GM23338 (cell line): ENCODE measurements at regions not wholly inside any gene's neighbourhood (a gene's known extent, or its start where the extent isn't known, plus 50 kb on each side); places are given as distances from the start of the nearest gene placed in this dataset.

Experiments used
- ATAC-seq: fragments of 200-7000 bp; cut with Tn5 transposase; 3 replicates; pipeline ENCODE4 v1.9.1; 2020
- DNase-seq: peaks from one replicate; pipeline ENCODE4 v3.0.0-alpha.2; 2015; ENCODE audit warnings: low spot score
- H2AFZ ChIP-seq: fragments of 200-600 bp; sonication (generic); 2 replicates; pipeline ENCODE4 v1.8.0; 2016; ENCODE audit warnings: antibody characterized with exemption, mild to moderate bottlenecking, moderate library complexity
- H3F3A ChIP-seq: fragments of 200-600 bp; sonication (generic); replicated peaks from 2 replicates; pipeline ENCODE4 v1.8.0; 2017; ENCODE audit warnings: antibody characterized with exemption, mixed run types, low read depth
- H3K27ac ChIP-seq: fragments of 200-600 bp; sonication (generic); 2 replicates; pipeline ENCODE4 v1.6.1; 2016; ENCODE audit warnings: low read depth
- H3K27me3 ChIP-seq: fragments of 200-600 bp; sonication (generic); 2 replicates; pipeline ENCODE4 v1.8.0; 2016; ENCODE audit warnings: mild to moderate bottlenecking, mixed run types, moderate library complexity; ENCODE audit not compliant: insufficient read depth
- H3K36me3 ChIP-seq: fragments of 200-600 bp; sonication (generic); 2 replicates; pipeline ENCODE4 v1.8.0; 2016; ENCODE audit warnings: mild to moderate bottlenecking; ENCODE audit not compliant: insufficient read depth
- H3K4me1 ChIP-seq: fragments of 200-600 bp; sonication (generic); 2 replicates; pipeline ENCODE4 v1.8.0; 2016; ENCODE audit warnings: mild to moderate bottlenecking, moderate library complexity; ENCODE audit not compliant: insufficient read depth
- H3K4me2 ChIP-seq: fragments of 200-600 bp; sonication (generic); 2 replicates; pipeline ENCODE4 v1.7.1; 2017; ENCODE audit warnings: mixed run types
- H3K4me3 ChIP-seq: fragments of 200-600 bp; sonication (generic); 2 replicates; pipeline ENCODE4 v1.6.1; 2016; ENCODE audit warnings: mixed run types
- H3K79me2 ChIP-seq: fragments of 200-600 bp; sonication (generic); replicated peaks from 2 replicates; pipeline ENCODE4 v1.8.0; 2017; ENCODE audit warnings: mild to moderate bottlenecking; ENCODE audit not compliant: insufficient read depth
- H3K9me2 ChIP-seq: fragments of 200-600 bp; sonication (generic); 2 replicates; pipeline ENCODE4 v1.8.0; 2017; ENCODE audit not compliant: insufficient read depth
- H4K20me1 ChIP-seq: fragments of 200-600 bp; sonication (generic); replicated peaks from 2 replicates; pipeline ENCODE4 v1.8.0; 2017; ENCODE audit warnings: mild to moderate bottlenecking; ENCODE audit not compliant: insufficient read depth
- H3K27ac Mint-ChIP-seq: 2 replicates; pipeline ENCODE4 v1.8.0; 2020; ENCODE audit warnings: inconsistent platforms, mild to moderate bottlenecking, moderate library complexity, mixed read lengths
- H3K27me3 Mint-ChIP-seq: 3 replicates; pipeline ENCODE4 v1.8.0; 2022; ENCODE audit warnings: low read depth, mild to moderate bottlenecking, moderate library complexity, mixed read lengths, inconsistent platforms; ENCODE audit not compliant: insufficient read depth, poor library complexity
- H3K36me3 Mint-ChIP-seq: 3 replicates; pipeline ENCODE4 v1.8.0; 2021; ENCODE audit warnings: low read depth, mild to moderate bottlenecking, inconsistent platforms, moderate library complexity, mixed read lengths
- H3K4me1 Mint-ChIP-seq: 3 replicates; pipeline ENCODE4 v1.8.0; 2020; ENCODE audit warnings: mild to moderate bottlenecking, inconsistent platforms, mixed read lengths
- H3K4me3 Mint-ChIP-seq: 3 replicates; pipeline ENCODE4 v1.8.0; 2021; ENCODE audit warnings: moderate library complexity, mild to moderate bottlenecking, inconsistent platforms, mixed read lengths
- H3K9me3 Mint-ChIP-seq: 3 replicates; pipeline ENCODE4 v1.8.0; 2020; ENCODE audit warnings: moderate library complexity, mild to moderate bottlenecking, inconsistent platforms, mixed read lengths
- CREB1 ChIP-seq: fragments of 250-450 bp; sonication (Bioruptor Pico); IDR thresholded peaks from 2 replicates; pipeline ENCODE4 v1.5.0; 2020; ENCODE audit warnings: low read depth, mild to moderate bottlenecking, moderate library complexity
- CTCF ChIP-seq, 2 experiments: fragments of 200-600 bp in 1 of 2; sonication (generic) in 1 of 2; conservative IDR thresholded peaks; 2 replicates each; pipeline versions ENCODE4 v1.5.1 to v1.6.1; 2016 to 2017; ENCODE audit warnings: antibody characterized with exemption in 2 of 2, low read depth in 2 of 2, mild to moderate bottlenecking in 2 of 2, moderate library complexity in 1 of 2
- ETS1 ChIP-seq: IDR thresholded peaks from 2 replicates; pipeline ENCODE4 v1.6.1; 2016; ENCODE audit warnings: antibody characterized with exemption
- EZH2 ChIP-seq: fragments of 200-600 bp; sonication (generic); IDR thresholded peaks from one replicate; pipeline ENCODE4 v1.8.0; 2017; ENCODE audit warnings: antibody characterized with exemption, mild to moderate bottlenecking, low read depth; ENCODE audit not compliant: unreplicated experiment
- EZH2phosphoT487 ChIP-seq: fragments of 200-600 bp; sonication (generic); IDR thresholded peaks from one replicate; pipeline ENCODE4 v1.8.1; 2018; ENCODE audit warnings: antibody characterized with exemption; ENCODE audit not compliant: unreplicated experiment
- JUNB ChIP-seq: IDR thresholded peaks from one replicate; pipeline ENCODE4 v1.6.1; 2016; ENCODE audit warnings: antibody characterized with exemption; ENCODE audit not compliant: unreplicated experiment
- NANOG ChIP-seq: IDR thresholded peaks from 2 replicates; pipeline ENCODE4 v1.6.1; 2016; ENCODE audit warnings: antibody characterized with exemption, borderline replicate concordance
- POLR2AphosphoS5 ChIP-seq: IDR thresholded peaks from 2 replicates; pipeline ENCODE4 v1.6.1; 2016; ENCODE audit warnings: antibody characterized with exemption, low read depth
- REST ChIP-seq: IDR thresholded peaks from one replicate; pipeline ENCODE4 v1.6.1; 2018; ENCODE audit warnings: antibody characterized with exemption; ENCODE audit not compliant: unreplicated experiment
- STAT1 ChIP-seq: IDR thresholded peaks from one replicate; pipeline ENCODE4 v1.6.1; 2016; ENCODE audit warnings: antibody characterized with exemption; ENCODE audit not compliant: unreplicated experiment
- ZNF114 ChIP-seq: fragments of 250-450 bp; sonication (Bioruptor Pico); IDR thresholded peaks from 2 replicates; pipeline ENCODE4 v1.5.0; 2020; ENCODE audit warnings: mild to moderate bottlenecking, moderate library complexity
- ZNF331 ChIP-seq: fragments of 250-450 bp; sonication (Bioruptor Pico); IDR thresholded peaks from 2 replicates; pipeline ENCODE4 v1.5.0; 2020; ENCODE audit warnings: low read depth, mild to moderate bottlenecking, moderate library complexity
- ZNF462 ChIP-seq: fragments of 250-450 bp; sonication (Bioruptor Pico); IDR thresholded peaks from 2 replicates; pipeline ENCODE4 v1.5.0; 2020; ENCODE audit warnings: mild to moderate bottlenecking, moderate library complexity

GRCh38 chr14:76306131-76306530 lies 69.8 kb upstream of the ESRRB start:
- Histone ChIP-seq H2AFZ (no peak overlapping the region), H3K4me1 (peaks cover 16% of the 10 kb centered on the region), H3K27ac (no peak overlapping the region), H3K4me2 (no peak overlapping the region), H3K4me3 (no peak overlapping the region), H3K36me3 (no peaks in the 10 kb centered on the region), H4K20me1 (no peaks in the 10 kb centered on the region), H3F3A (0 out of 2 replicates have a peak, but pooled peaks cover 3% of the 10 kb centered on the region), H3K79me2 (no peaks in the 10 kb centered on the region), H3K27me3 (peaks cover 26% of the 10 kb centered on the region), H3K9me2 (no peaks in the 10 kb centered on the region)
- TF ChIP-seq CTCF (conservative IDR thresholded peaks at IDR 0.05; ENCODE audit: low read depth in 2 of 2) = no peak
- no peak for TF ChIP-seq ZNF114 (CRISPR knock-in tag)
- TF ChIP-seq ZNF331 (CRISPR knock-in tag) = no peak
- TF ChIP-seq EZH2 = no peak
- TF ChIP-seq CREB1 = no peak
- no peak for TF ChIP-seq NANOG
- TF ChIP-seq EZH2phosphoT487 = no peak
- no peak for TF ChIP-seq JUNB
- TF ChIP-seq REST = no peak
- TF ChIP-seq ZNF462 = no peak
- TF ChIP-seq STAT1 = no peak
- TF ChIP-seq ETS1 = no peak
- no peak for TF ChIP-seq POLR2AphosphoS5
- Mint-ChIP-seq H3K27me3 (peaks cover 36% of the 10 kb centered on the region), H3K27ac (no peak overlapping the region), H3K36me3 (no peaks in the 10 kb centered on the region), H3K4me3 (no peak overlapping the region), H3K4me1 (peaks cover 28% of the 10 kb centered on the region), H3K9me3 (no peaks in the 10 kb centered on the region)
- ATAC-seq (no peak), DNase-seq (no peak)
